Fibroblast of mammary gland (primary cell): ENCODE measurements at regions not wholly inside any gene's neighbourhood (a gene's known extent, or its start where the extent isn't known, plus 50 kb on each side); places are given as distances from the start of the nearest gene placed in this dataset.

Experiments used
- DNase-seq: peaks from one replicate; pipeline ENCODE4 v3.0.0-alpha.2; 2010; ENCODE audit warnings: low read depth
- H3K4me3 ChIP-seq: 2 replicates; pipeline ENCODE4 v1.5.1; 2011; ENCODE audit warnings: low read depth, mild to moderate bottlenecking, low read length, moderate library complexity; ENCODE audit not compliant: control insufficient read depth
- TF ChIP-seq, protein P1 (sequence below): conservative IDR thresholded peaks from 2 replicates; pipeline ENCODE4 v1.5.1; 2011; ENCODE audit warnings: low read depth, low read length, inconsistent platforms; ENCODE audit not compliant: control insufficient read depth, insufficient read depth

- DNase-seq = no peak
- TF ChIP-seq, protein P1, sequence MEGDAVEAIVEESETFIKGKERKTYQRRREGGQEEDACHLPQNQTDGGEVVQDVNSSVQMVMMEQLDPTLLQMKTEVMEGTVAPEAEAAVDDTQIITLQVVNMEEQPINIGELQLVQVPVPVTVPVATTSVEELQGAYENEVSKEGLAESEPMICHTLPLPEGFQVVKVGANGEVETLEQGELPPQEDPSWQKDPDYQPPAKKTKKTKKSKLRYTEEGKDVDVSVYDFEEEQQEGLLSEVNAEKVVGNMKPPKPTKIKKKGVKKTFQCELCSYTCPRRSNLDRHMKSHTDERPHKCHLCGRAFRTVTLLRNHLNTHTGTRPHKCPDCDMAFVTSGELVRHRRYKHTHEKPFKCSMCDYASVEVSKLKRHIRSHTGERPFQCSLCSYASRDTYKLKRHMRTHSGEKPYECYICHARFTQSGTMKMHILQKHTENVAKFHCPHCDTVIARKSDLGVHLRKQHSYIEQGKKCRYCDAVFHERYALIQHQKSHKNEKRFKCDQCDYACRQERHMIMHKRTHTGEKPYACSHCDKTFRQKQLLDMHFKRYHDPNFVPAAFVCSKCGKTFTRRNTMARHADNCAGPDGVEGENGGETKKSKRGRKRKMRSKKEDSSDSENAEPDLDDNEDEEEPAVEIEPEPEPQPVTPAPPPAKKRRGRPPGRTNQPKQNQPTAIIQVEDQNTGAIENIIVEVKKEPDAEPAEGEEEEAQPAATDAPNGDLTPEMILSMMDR = no peak
- no peak overlapping the region for H3K4me3 ChIP-seq
Measured at GRCh38 chr9:115230924-115231515, 113.1 kb upstream of the TNC start.

- no peak for DNase-seq
- TF ChIP-seq, protein P1 = no peak
- no peak overlapping the region for H3K4me3 ChIP-seq
Measured at GRCh38 chr9:115232181-115232774, 114.3 kb upstream of the TNC start.

GRCh38 chr9:115234094-115234493, 116.1 kb upstream of the TNC start:
- H3K4me3 ChIP-seq = no peak overlapping the region
- peak; percentile 94 for DNase-seq
- TF ChIP-seq, protein P1 = no peak

GRCh38 chr9:115235221-115235620, 117.3 kb upstream of the TNC start:
- no peak overlapping the region for H3K4me3 ChIP-seq
- TF ChIP-seq, protein P1 = no peak
- DNase-seq = no peak

- H3K4me3 ChIP-seq = no peak overlapping the region
- DNase-seq = peak; percentile 67
- TF ChIP-seq, protein P1 = no peak
Measured at GRCh38 chr9:115237385-115237998, 119.5 kb upstream of the TNC start.

DNA sequence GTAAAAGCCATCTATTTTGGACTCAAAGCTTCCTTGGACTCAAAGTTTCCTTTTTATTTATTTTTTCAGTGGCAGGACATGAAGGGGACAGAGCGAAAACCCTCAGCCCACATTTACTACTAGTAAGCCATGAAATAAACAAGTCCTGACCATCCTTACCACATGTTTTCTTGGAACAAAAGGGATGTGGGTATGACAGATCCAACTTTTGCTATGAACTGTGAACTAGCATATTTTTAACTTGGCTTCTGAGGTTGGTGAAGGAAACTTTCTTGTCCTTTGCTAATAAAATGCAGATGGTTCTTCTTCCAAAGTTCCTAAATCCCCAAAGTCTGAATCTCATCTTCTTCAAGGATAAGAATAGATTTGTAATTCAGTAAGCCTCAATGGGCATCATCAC, 122.7 kb upstream of the TNC start:
- TF ChIP-seq, protein P1 = no peak
- H3K4me3 ChIP-seq = no peak overlapping the region
- DNase-seq = no peak
